GM18909 (cell line): ENCODE measurements at regions not wholly inside any gene's neighbourhood (a gene's known extent, or its start where the extent isn't known, plus 50 kb on each side); places are given as distances from the start of the nearest gene placed in this dataset.
"Not testable (repeated sequence)": the region's sequence is repeated elsewhere in the genome, so short reads cannot be mapped to it uniquely, and the experiment has no call there.

Experiments used
- ATAC-seq: cut with Tn5 transposase; IDR thresholded peaks from one replicate; pipeline ENCODE4 v1.9.1; 2021; ENCODE audit warnings: mild to moderate bottlenecking; ENCODE audit not compliant: unreplicated experiment, poor library complexity

DNA sequence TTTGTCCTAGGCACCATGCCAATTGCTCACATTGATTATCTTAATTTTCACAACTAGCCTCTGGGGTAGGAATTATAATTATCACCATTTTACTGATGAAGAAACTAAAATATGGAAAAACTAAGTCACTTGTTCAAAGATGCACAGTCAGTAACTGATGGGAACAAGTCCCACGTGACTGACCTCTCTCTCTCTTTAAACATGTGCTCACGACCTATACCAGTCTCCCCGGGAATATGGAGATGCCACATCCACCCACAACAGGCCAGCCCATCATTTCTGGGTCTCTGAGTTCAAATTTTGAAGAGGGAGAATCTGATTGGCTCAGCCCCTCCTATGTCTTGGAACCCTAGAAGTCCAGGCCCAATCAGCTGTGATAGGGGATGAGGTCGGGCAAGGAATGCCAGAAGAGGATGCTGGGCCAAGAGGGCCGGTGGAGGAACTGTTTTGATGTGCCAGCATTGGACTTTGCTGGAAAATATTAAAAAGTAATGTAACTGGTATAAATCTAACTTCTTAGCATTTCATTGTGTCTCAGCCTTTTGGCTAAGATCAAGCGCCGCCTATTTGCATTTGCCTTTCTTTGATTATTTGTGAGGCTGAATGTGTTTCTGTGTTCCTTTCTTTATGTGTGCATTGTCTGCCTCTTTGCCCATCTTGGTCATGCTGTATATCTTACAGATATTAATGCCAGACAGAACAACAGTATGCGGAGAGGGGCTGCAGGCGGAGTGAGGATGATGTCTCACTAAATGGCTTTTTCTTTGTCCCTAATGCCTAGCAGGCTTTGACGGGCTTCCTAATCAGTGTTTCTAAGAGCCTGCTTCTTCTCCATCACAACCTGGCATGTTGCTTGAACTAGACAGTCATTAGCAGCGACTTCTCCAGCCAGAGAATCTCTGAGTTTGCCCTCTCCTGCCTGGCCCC is 126.6 kb downstream of the VEGFA start:
- ATAC-seq = no peak

GRCh38 chr6:43895656-43896328 is 125.8 kb downstream of the VEGFA start:
- ATAC-seq = no peak

DNA sequence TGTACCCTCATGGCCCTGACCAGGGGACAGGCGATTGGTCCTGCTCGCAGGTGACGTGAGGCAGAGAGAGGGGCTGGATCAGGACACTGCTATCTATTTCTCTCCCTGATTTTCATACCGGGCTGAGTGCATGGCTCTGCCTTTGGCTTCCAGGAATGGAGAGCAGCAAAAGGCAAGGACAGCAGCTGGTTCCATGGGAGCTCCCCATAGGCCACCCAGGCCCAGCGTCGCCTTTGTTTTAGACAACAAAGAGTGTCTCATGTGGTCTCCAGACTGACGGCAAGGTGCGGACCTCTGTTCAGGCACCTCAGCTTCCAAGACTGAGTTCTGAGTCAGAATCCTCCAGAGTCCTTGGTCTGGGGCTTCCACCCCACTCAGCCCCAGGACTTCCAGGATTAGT is 123.1 kb downstream of the VEGFA start:
- ATAC-seq = no peak

GRCh38 chr6:43891072-43891870 is 121.3 kb downstream of the VEGFA start:
- ATAC-seq = no peak

GRCh38 chr6:43890197-43891062 is 120.4 kb downstream of the VEGFA start:
- no peak for ATAC-seq

- no peak for ATAC-seq
Measured at GRCh38 chr6:43887906-43888683, 118.1 kb downstream of the VEGFA start.

DNA sequence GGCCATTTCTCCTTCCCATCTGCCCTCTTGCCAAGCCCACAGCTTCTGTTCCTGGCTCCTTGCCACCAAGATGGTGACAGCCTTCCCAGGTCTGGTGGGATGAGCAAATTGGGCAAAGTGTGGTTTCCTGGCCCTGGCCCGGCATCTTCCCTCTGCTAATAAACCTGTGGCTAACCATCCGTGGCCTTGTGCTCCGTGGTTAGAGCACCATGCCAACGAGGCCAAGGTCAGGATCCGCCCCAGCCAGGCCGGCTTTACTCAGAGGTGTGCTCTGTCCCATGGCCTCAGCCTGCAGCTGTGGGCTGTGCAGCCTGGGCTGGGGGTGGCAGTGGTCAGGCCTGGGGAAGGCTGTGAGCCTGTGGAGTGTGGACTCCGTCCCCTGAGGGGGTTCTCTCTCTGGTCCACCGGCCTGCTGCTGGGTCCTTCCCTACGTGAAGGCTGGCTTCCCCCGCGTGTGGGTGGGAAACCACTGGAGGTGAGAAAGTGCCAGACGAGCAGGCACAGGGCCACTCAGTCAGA is 117.4 kb downstream of the VEGFA start:
- ATAC-seq = no peak

DNA sequence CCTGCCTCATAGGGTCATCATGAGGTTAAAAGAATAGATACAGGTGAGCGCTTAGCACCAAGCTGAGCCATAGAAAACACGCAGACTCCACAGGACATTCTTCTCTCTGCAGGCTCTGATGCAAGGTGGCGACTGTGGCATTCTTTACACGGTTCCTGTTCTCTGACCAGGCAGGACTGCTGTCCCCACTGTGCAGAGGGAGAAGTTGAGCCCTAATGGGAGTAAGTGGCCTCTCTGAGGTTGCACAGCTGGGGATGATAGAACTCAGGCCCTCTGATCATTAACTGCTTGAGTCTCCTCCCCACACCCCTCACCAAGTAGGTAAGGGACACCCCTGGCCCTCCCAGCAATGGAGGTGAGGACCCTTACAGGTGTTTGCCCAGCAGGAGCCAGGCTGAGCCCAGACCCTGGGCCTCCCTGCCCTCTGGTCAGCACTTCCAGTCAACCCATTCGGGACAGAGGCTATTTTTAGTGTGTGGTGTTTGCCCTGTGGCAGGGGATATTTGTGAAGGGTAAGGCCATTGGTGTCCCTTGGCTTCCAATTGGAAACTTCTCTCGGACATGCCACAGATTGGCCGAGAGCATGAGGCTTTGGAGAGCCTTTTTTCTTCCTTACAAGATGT is 116.8 kb downstream of the VEGFA start:
- no peak for ATAC-seq

DNA sequence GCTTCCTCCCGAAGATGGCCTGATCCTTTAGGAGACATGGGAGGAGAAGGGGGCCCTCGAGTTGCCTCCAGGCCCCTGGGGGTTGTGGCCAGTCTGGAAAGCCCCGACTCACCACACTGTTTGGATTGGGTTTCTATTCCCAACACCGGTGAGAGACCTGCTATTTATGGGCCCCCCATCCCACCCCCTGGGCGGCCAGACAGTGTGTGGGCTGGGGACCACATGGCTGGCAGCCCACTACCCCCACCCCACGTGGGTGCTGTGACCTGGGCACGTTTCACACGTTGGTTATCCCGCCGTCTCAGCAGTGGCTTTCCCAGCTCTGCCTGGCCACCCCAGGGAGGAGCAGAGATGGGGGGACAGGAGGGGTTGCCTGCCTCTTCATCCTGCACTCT is 116.1 kb downstream of the VEGFA start:
- ATAC-seq = no peak

DNA sequence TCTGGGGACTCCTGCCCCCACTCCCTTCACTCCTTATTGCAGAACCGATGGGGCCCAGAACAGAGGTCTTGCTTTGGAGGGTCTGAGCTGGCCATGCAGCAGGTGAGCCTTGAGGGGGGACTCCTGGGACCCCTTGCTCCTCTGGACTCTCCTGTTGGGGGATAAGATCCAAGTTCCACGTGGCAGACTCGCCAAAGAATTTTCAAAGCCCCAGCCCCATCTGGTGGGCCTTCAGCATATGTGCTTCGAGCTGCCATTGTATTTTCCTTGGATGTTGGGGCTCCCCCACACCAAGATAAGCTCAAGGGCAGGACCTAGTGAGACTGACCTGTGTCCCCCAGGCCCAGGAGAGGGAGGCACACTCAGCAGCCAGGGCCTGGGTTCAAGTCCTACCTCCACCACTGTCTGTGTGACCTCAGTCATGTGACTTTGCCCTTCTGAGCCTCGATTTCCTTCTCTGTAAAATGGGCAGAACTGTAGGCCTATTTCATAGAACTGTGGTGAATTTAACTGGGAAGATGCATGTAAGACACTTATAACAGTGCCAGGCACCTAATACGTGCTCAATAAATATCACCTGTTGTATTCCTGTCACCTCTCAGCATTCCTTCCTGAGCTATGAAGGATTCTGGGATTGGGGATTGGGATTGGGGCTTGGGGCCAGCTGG is 115.5 kb downstream of the VEGFA start:
- ATAC-seq = no peak

- no peak for ATAC-seq
Measured at GRCh38 chr6:43884652-43885022, 114.6 kb downstream of the VEGFA start.

DNA sequence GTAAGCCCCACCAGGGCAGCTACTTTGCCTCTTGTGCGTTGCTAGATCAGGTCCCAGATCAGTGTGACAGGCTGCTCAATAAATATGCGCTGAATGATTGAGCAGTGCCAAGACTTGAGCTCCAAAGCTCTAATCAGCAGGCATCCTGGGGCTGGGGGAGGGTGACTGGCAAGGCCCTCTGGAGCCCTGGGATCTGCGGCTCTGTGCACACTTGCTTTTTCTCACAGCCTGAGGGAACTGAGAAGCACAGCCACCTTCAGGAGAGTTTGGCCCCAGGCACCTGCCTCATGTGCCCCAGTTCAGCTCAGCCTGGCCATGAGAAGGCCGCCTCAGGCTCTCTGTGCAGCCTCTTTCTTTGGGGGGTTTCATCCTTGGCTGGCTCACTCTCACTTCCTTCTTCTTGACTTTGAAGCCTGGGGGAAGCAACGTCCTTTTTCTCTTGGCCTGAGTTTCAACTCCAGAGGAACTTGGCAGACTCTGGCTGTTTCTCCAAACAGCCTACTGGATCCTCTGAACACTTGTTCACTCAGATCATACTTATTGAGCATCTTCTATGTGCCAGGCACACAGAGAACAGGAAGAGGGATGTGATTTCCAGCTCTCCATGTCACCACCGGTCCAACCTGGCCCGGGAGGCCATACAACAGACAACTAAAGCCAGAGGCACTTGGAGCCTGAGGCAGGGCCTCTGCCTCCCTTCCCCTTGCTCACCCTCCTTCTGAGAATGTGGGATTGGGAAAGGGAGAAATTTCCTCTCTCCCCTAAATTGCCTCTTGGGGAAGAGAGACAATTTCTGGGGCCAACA is 114.0 kb downstream of the VEGFA start:
- no peak for ATAC-seq

GRCh38 chr6:43882690-43883448 is 112.9 kb downstream of the VEGFA start:
- not testable (repeated sequence) for ATAC-seq

DNA sequence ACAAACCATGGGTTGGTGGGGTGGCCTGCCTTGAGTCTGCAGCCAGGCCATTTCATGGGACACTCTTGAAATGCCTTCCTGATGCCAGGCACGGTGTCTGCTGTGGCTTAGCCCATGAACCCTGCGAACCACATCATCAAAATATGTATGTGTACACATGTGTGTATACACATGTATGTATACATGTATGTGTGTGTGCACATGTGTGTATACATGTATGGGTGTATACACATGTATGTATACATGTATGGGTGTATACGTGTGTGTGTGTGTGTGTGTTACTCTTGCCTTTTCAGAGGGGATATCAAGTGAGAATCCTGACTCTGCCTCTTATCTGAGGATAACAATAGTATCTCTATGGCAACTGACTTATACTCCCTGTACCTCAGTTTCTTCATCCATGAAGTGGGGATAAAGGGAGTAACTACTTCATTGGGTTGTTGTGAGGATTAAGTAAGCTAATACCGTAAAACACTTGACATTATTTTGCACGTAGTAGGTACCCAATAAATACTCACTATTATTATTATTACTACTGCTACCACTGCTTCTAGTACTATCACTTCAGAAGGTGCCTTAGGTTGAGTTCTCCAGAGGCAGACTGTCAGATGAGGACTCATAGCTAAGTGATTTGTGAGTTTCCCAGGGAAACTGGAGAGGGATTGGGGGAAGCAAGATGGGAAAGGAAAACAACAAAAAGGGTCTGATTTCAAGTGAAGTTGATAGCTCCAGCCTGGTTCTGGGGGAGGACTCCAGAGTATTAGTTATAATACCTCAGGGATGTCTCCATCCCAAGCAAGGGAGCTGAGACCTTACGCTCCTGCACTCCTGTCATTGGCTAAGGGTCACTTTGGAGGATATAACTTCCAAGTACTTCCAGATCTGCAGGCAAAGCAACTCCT is 110.5 kb downstream of the VEGFA start:
- ATAC-seq = no peak

DNA sequence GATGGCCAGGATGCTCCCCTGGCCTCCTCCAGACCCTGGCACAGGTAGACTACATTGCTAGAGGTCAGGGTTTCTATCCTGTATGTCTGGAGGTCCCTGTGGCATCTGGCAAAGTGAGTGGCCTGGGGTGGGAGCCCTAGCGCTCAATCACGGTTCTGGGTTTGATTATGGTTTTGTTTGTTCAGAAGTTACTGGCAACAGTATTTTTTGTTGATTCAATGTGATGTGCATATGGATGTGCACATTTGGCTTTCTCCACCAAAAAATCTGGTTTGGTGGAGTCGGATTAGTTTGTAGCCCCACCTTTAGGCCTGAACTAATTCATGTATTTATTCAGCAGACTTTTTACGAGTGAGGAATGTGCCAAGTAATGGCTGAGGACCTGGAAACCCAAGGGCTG is 109.7 kb downstream of the VEGFA start:
- ATAC-seq = no peak
